ENCODE measurements at regions not wholly inside any gene's neighbourhood (a gene's known extent, or its start where the extent isn't known, plus 50 kb on each side); places are given as distances from the start of the nearest gene placed in this dataset.

DNA sequence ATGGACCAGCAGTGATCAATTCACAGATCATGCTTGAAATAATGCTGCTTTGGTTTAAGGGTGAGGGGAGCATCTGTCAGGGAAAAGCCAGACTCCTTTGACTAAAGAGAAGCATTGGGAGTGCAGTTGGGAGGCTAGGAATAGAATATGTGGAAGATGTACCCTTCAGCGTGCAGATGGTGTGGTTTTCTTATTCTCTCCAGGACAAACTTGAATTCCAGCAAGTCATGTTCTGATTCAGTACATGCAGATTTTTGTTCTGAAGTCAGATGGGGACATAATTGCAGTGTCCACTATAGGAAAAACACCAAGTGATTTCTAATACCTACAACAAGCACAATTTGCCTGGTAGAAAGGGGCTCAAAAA lies 99.0 kb upstream of the LIMCH1 start:
- H3K4me3 ChIP-seq (ENCODE audit: low read length): no peak overlapping the region
- TF ChIP-seq, protein P1, sequence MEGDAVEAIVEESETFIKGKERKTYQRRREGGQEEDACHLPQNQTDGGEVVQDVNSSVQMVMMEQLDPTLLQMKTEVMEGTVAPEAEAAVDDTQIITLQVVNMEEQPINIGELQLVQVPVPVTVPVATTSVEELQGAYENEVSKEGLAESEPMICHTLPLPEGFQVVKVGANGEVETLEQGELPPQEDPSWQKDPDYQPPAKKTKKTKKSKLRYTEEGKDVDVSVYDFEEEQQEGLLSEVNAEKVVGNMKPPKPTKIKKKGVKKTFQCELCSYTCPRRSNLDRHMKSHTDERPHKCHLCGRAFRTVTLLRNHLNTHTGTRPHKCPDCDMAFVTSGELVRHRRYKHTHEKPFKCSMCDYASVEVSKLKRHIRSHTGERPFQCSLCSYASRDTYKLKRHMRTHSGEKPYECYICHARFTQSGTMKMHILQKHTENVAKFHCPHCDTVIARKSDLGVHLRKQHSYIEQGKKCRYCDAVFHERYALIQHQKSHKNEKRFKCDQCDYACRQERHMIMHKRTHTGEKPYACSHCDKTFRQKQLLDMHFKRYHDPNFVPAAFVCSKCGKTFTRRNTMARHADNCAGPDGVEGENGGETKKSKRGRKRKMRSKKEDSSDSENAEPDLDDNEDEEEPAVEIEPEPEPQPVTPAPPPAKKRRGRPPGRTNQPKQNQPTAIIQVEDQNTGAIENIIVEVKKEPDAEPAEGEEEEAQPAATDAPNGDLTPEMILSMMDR (conservative IDR thresholded peaks at IDR 0.05; ENCODE audit: low read length): no peak

GRCh38 chr4:41442810-41443209 lies 95.1 kb upstream of the LIMCH1 start:
- TF ChIP-seq, protein P1 (conservative IDR thresholded peaks at IDR 0.05; ENCODE audit: low read length): no peak
- H3K4me3 ChIP-seq (ENCODE audit: low read length): no peak overlapping the region
- DNase-seq (ENCODE audit: low read depth): no peak

More for the DNA sequence above, 99.0 kb upstream of the LIMCH1 start:
- DNase-seq (ENCODE audit: low read depth): no peak

DNA sequence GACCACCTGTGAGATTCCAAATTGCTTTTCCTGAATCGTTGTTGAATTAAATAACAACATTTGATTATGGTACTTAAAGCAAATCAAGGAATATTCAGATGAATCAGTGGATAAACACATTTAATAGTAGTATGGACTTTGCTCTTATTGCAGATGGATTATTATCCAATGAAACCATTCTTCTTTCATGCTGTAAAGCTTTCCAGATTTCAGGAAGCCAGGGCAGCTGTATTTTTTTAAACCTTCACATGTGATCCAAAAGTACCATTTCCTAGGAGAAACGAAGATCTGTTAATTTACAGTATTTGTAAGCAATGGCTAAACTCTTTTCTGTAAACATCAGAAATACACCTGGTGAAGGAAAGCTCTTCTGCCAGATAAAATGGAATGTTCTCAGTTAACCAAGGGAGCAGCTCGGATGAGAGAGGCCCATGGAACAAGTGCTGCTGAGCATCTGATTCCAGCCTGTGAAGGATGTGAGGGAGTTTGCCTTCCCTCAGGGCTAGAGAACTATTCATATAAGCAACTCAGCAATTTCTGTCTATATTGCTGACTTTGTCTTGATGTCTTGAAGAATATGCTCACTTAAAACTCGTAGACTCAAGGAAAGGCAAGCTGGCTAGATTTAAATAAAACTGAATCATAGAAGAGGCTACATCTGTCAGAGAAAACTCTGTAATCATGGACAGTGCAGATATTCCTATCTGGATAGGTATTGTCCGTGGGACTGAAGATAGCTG lies 94.4 kb upstream of the LIMCH1 start:
- TF ChIP-seq, protein P1 (conservative IDR thresholded peaks at IDR 0.05; ENCODE audit: low read length): no peak
- no peak for DNase-seq (ENCODE audit: low read depth)

GRCh38 chr4:41446391-41446790 lies 91.6 kb upstream of the LIMCH1 start:
- DNase-seq (ENCODE audit: low read depth): peak; percentile 25
- no peak overlapping the region for H3K4me3 ChIP-seq (ENCODE audit: low read length)
- TF ChIP-seq, protein P1 (conservative IDR thresholded peaks at IDR 0.05; ENCODE audit: low read length): no peak

More for the DNA sequence above, 94.4 kb upstream of the LIMCH1 start:
- no peak overlapping the region for H3K4me3 ChIP-seq (ENCODE audit: low read length)

GRCh38 chr4:41446981-41447725 lies 90.8 kb upstream of the LIMCH1 start:
- no peak overlapping the region for H3K4me3 ChIP-seq (ENCODE audit: low read length)
- DNase-seq (ENCODE audit: low read depth): no peak
- TF ChIP-seq, protein P1 (conservative IDR thresholded peaks at IDR 0.05; ENCODE audit: low read length): no peak

DNA sequence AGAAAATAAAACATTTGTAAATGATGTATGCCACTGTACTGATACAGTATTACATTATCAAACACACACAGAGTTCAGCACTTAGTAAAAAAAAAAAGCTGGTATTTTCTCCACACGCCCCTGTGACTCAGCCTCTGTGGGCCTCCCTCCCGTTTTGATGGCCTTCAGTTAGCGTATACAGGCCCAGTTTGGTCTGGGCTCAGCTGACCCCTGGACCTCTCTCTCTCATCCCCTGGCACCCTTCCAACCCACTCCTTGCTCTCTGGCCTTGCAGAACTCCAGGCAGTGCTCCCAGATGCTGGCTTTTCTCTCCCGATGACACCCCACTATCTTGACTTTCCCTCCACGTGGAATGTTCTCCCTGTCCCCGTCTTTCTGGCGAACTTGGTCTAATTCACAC lies 89.0 kb upstream of the LIMCH1 start:
- H3K4me3 ChIP-seq (ENCODE audit: low read length): no peak overlapping the region
- DNase-seq (ENCODE audit: low read depth): no peak
- TF ChIP-seq, protein P1 (conservative IDR thresholded peaks at IDR 0.05; ENCODE audit: low read length): no peak

- TF ChIP-seq, protein P1 (conservative IDR thresholded peaks at IDR 0.05; ENCODE audit: low read length): no peak
- no peak overlapping the region for H3K4me3 ChIP-seq (ENCODE audit: low read length)
- DNase-seq (ENCODE audit: low read depth): no peak
Measured at GRCh38 chr4:41451961-41452360, 86.0 kb upstream of the LIMCH1 start.
